ENCODE measurements at regions not wholly inside any gene's neighbourhood (a gene's known extent, or its start where the extent isn't known, plus 50 kb on each side); places are given as distances from the start of the nearest gene placed in this dataset.

GRCh38 chr2:49811502-49811901 is 657.2 kb upstream of the FSHR start:
- no peak overlapping the region for H2BK120ac ChIP-seq (ENCODE audit: low read depth, low read length, poor library complexity, severe bottlenecking)
- no peaks in the 10 kb centered on the region for H3K27me3 ChIP-seq (ENCODE audit: insufficient read depth, low read length)
- H4K8ac ChIP-seq (replicated peaks; ENCODE audit: insufficient read length, low read depth, low read length) = no peak overlapping the region
- no peak overlapping the region for H3K4me2 ChIP-seq (ENCODE audit: insufficient read depth, insufficient read length, low read length)
- no peak overlapping the region for H3K9ac ChIP-seq (ENCODE audit: extremely low read depth, insufficient read length, low read length)
- H3K9me3 ChIP-seq (ENCODE audit: control insufficient read depth, low read depth, low read length) = no peaks in the 10 kb centered on the region
- Mint-ChIP-seq H3K4me3 (no peak overlapping the region), H3K9me3 (no peaks in the 10 kb centered on the region), H3K27me3 (ENCODE audit: low read depth) (no peaks in the 10 kb centered on the region), H3K36me3 (ENCODE audit: insufficient read depth in 1 of 3, low read depth in 3 of 3) (no peaks in the 10 kb centered on the region), H3K27ac (no peak overlapping the region), H3K4me1 (peaks cover 2 to 10% of the 10 kb centered on the region in 2 experiments; a peak in 2 of 4 replicates)
- no peak overlapping the region for H2AFZ ChIP-seq (ENCODE audit: low read length)
- no peak overlapping the region for H3K27ac ChIP-seq (ENCODE audit: insufficient read length, low read depth, low read length)
- no peak overlapping the region for H2BK12ac ChIP-seq (ENCODE audit: insufficient read length, low read depth, low read length)
- no peak overlapping the region for H3K4ac ChIP-seq (ENCODE audit: low read depth, low read length)
- no peak overlapping the region for H4K91ac ChIP-seq (ENCODE audit: insufficient read length, low read depth, low read length)
- H3K23me2 ChIP-seq (ENCODE audit: insufficient read length, low read depth, low read length, poor library complexity, severe bottlenecking) = no peaks in the 10 kb centered on the region
- no peak overlapping the region for H2BK15ac ChIP-seq (ENCODE audit: low read depth, low read length)
- H3K18ac ChIP-seq (ENCODE audit: insufficient read length, low read depth, low read length) = no peak overlapping the region
- H3K56ac ChIP-seq (ENCODE audit: insufficient read length, low read depth, low read length) = no peak overlapping the region
- no peak overlapping the region for H3K23ac ChIP-seq (ENCODE audit: insufficient read length, low read depth, low read length)
- no peak overlapping the region for H4K5ac ChIP-seq (ENCODE audit: insufficient read length, low read depth, low read length)
- no peak overlapping the region for H3K14ac ChIP-seq (ENCODE audit: insufficient read depth, low read length)
- no peak overlapping the region for H3T11ph ChIP-seq (ENCODE audit: low read length)
- no peak for TF ChIP-seq CTCF (conservative IDR thresholded peaks at IDR 0.05)
- H2AK5ac ChIP-seq (ENCODE audit: insufficient read length, low read length) = no peak overlapping the region
- H2BK20ac ChIP-seq (ENCODE audit: low read depth, low read length, poor library complexity, severe bottlenecking) = no peak overlapping the region
- no peak for DNase-seq
- H3K79me1 ChIP-seq (ENCODE audit: insufficient read depth, low read depth, low read length, poor library complexity, severe bottlenecking) = no peaks in the 10 kb centered on the region
- H3K79me2 ChIP-seq (ENCODE audit: insufficient read depth, low read length) = no peaks in the 10 kb centered on the region
- no peaks in the 10 kb centered on the region for H4K20me1 ChIP-seq (ENCODE audit: control insufficient read depth, insufficient read depth, insufficient read length)
- H3K4me1 ChIP-seq (ENCODE audit: insufficient read depth, low read length) = no peaks in the 10 kb centered on the region
- no CpG with 5 or more reads among the region's 4 CpGs for WGBS (ENCODE audit: extremely low coverage, insufficient read length, low lambda C conversion rate)
- no peak overlapping the region for H2BK5ac ChIP-seq (ENCODE audit: insufficient read length, low read length)
